Gastrocnemius medialis (tissue), 4 donors: ENCODE measurements at regions not wholly inside any gene's neighbourhood (a gene's known extent, or its start where the extent isn't known, plus 50 kb on each side); places are given as distances from the start of the nearest gene placed in this dataset.

Experiments
- ATAC-seq, 2 donors: fragments of 150-250 bp; one replicate each; pipeline ENCODE4 v1.9.1; 2016
- DNase-seq, 2 donors: peaks; one replicate each; pipeline ENCODE4 v3.0.0-alpha.2; 2019
- H3K27ac ChIP-seq, 4 donors: fragments of 200-600 bp; sonication (generic); 1 replicate in 1 of 4; 2 replicates in 3 of 4; pipeline ENCODE4 v1.5.1; 2016 to 2018; ENCODE audit warnings: mild to moderate bottlenecking in 2 of 4, moderate library complexity in 1 of 4
- H3K27me3 ChIP-seq, 3 donors: fragments of 200-600 bp; sonication (generic) in 2 of 3; 1 replicate in 1 of 3; 2 replicates in 2 of 3; pipeline versions ENCODE4 v1.5.1 to v1.6.0; 2016 to 2019; ENCODE audit warnings: mild to moderate bottlenecking in 1 of 3, moderate library complexity in 1 of 3
- H3K36me3 ChIP-seq, 2 donors: fragments of 200-600 bp; sonication (generic) in 1 of 2; one replicate each; pipeline ENCODE4 v1.5.1; 2017 to 2018
- H3K4me1 ChIP-seq, 2 donors: fragments of 200-600 bp; sonication (generic) in 1 of 2; one replicate each; pipeline ENCODE4 v1.5.1; 2016 to 2017; ENCODE audit warnings: mild to moderate bottlenecking in 2 of 2
- H3K4me3 ChIP-seq, 4 donors: fragments of 200-600 bp; sonication (generic) in 3 of 4; 1 replicate in 1 of 4; 2 replicates in 3 of 4; pipeline ENCODE4 v1.5.1; 2016 to 2019; ENCODE audit warnings: mild to moderate bottlenecking in 2 of 4
- H3K9me3 ChIP-seq, 3 donors: fragments of 200-600 bp; sonication (generic) in 2 of 3; 1 replicate in 1 of 3; 2 replicates in 2 of 3; pipeline ENCODE4 v1.5.1; 2016 to 2019
- CTCF ChIP-seq, 5 experiments: fragments of 450-650 bp in 3 of 5; fragments of 200-600 bp in 2 of 5; sonication (generic) in 2 of 5; IDR thresholded peaks in 4 of 5; conservative IDR thresholded peaks in 1 of 5; 1 replicate in 4 of 5; 2 replicates in 1 of 5; pipeline ENCODE4 v1.5.1; 2016 to 2019; ENCODE audit warnings: antibody characterized with exemption in 5 of 5, mild to moderate bottlenecking in 3 of 5, moderate library complexity in 3 of 5
- POLR2A ChIP-seq, 2 donors: fragments of 450-650 bp; IDR thresholded peaks; one replicate each; pipeline ENCODE4 v1.6.1; 2017; ENCODE audit warnings: antibody characterized with exemption in 2 of 2, mild to moderate bottlenecking in 2 of 2, moderate library complexity in 2 of 2
- in situ Hi-C, 4 donors: fragments of 200-750 bp; cut with MboI; loops; one replicate each; pipeline versions ENCODE4 v1.15.0 to v1.8.0; 2017; ENCODE audit warnings: low sequenced_read_pairs in 4 of 4
- intact Hi-C: fragments of 100-400 bp; cut with DNase I; formaldehyde crosslinking; loops from one replicate; pipeline ENCODE4 v1.15.1; 2023; ENCODE audit warnings: low total_unique reads

GRCh38 chr2:130261970-130262760 lies 63.9 kb upstream of the TUBA3E start:
- intact Hi-C loops (no loop called here), in situ Hi-C loops (no loop called here)
- no peaks in the 10 kb centered on the region for H3K9me3 ChIP-seq
- H3K27me3 ChIP-seq, result peaks cover 0 to 2% (median 0%) of the 10 kb centered on the region in 3 donors
- TF ChIP-seq CTCF (IDR thresholded peaks at IDR 0.05 in 4 of 5, conservative IDR thresholded peaks at IDR 0.05 in 1 of 5) (no peak), POLR2A (IDR thresholded peaks at IDR 0.05) (no peak)
- no peak for DNase-seq
- H3K4me1 ChIP-seq, result no peaks in the 10 kb centered on the region
- H3K36me3 ChIP-seq, result no peaks in the 10 kb centered on the region
- H3K27ac ChIP-seq, result no peak overlapping the region
- no peak for ATAC-seq
- no peak overlapping the region for H3K4me3 ChIP-seq

- no peak overlapping the region for H3K27ac ChIP-seq
- ATAC-seq (no peak), DNase-seq (no peak)
- in situ Hi-C loops (no loop called here), intact Hi-C loops (no loop called here)
- no peaks in the 10 kb centered on the region for H3K4me1 ChIP-seq
- H3K36me3 ChIP-seq, result no peaks in the 10 kb centered on the region
- peaks cover 0 to 2% (median 0%) of the 10 kb centered on the region in 3 donors for H3K27me3 ChIP-seq
- no peak overlapping the region for H3K4me3 ChIP-seq
- no peaks in the 10 kb centered on the region for H3K9me3 ChIP-seq
- TF ChIP-seq POLR2A (IDR thresholded peaks at IDR 0.05), result no peak
- TF ChIP-seq CTCF (IDR thresholded peaks at IDR 0.05 in 4 of 5, conservative IDR thresholded peaks at IDR 0.05 in 1 of 5), result no peak
These were observed 62.9 kb upstream of the TUBA3E start for GRCh38 chr2:130261099-130261498.

GRCh38 chr2:130259594-130259993 lies 61.4 kb upstream of the TUBA3E start:
- no peaks in the 10 kb centered on the region for H3K36me3 ChIP-seq
- no peaks in the 10 kb centered on the region for H3K4me1 ChIP-seq
- H3K27ac ChIP-seq, result no peak overlapping the region
- ATAC-seq, result no peak
- H3K27me3 ChIP-seq, result peaks cover 0 to 2% (median 0%) of the 10 kb centered on the region in 3 donors
- H3K9me3 ChIP-seq, result no peaks in the 10 kb centered on the region
- TF ChIP-seq POLR2A (IDR thresholded peaks at IDR 0.05) (no peak), CTCF (IDR thresholded peaks at IDR 0.05 in 4 of 5, conservative IDR thresholded peaks at IDR 0.05 in 1 of 5) (no peak)
- DNase-seq, result no peak
- intact Hi-C loops (no loop called here), in situ Hi-C loops (no loop called here)
- no peak overlapping the region for H3K4me3 ChIP-seq

GRCh38 chr2:130258356-130258755 lies 60.1 kb upstream of the TUBA3E start:
- intact Hi-C loops, result no loop called here
- H3K27ac ChIP-seq, result no peak overlapping the region
- in situ Hi-C loops, result no loop called here
- no peaks in the 10 kb centered on the region for H3K9me3 ChIP-seq
- H3K27me3 ChIP-seq, result peaks cover 0 to 6% (median 2%) of the 10 kb centered on the region in 3 donors
- H3K4me1 ChIP-seq, result no peaks in the 10 kb centered on the region
- H3K4me3 ChIP-seq, result no peak overlapping the region
- DNase-seq (no peak), ATAC-seq (no peak)
- TF ChIP-seq CTCF (IDR thresholded peaks at IDR 0.05 in 4 of 5, conservative IDR thresholded peaks at IDR 0.05 in 1 of 5), result no peak
- no peak for TF ChIP-seq POLR2A (IDR thresholded peaks at IDR 0.05)
- H3K36me3 ChIP-seq, result no peaks in the 10 kb centered on the region
